HepG2 (cell line): ENCODE measurements at regions not wholly inside any gene's neighbourhood (a gene's known extent, or its start where the extent isn't known, plus 50 kb on each side); places are given as distances from the start of the nearest gene placed in this dataset.

Experiments
- ATF1 ChIP-seq: IDR thresholded peaks from 2 replicates; pipeline ENCODE4 v1.6.1; 2016; ENCODE audit warnings: mild to moderate bottlenecking, control low read depth
- REST ChIP-seq, 2 experiments: IDR thresholded peaks; 2 replicates each; pipeline ENCODE4 v1.6.1; 2011 to 2012; ENCODE audit warnings: low read length in 2 of 2, borderline replicate concordance in 1 of 2, low read depth in 1 of 2, mild to moderate bottlenecking in 1 of 2, moderate library complexity in 1 of 2
- SMC3 ChIP-seq: IDR thresholded peaks from 2 replicates; pipeline ENCODE4 v1.6.1; 2011; ENCODE audit warnings: low read length, improper control_type of control experiment

- TF ChIP-seq SMC3 (no peak), ATF1 (no peak), REST (IDR thresholded peaks at IDR 0.05; ENCODE audit: borderline replicate concordance in 1 of 2, low read depth in 1 of 2, low read length in 2 of 2) (no peak)
These were observed 611.1 kb upstream of the LUZP2 start for GRCh38 chr11:23885801-23886200.
